PC-3 (cell line): ENCODE measurements at regions not wholly inside any gene's neighbourhood (a gene's known extent, or its start where the extent isn't known, plus 50 kb on each side); places are given as distances from the start of the nearest gene placed in this dataset.

Experiments
- ATAC-seq: fragments of 200-7000 bp; cut with Tn5 transposase; 2 replicates; pipeline ENCODE4 v1.9.1; 2020; ENCODE audit warnings: mild to moderate bottlenecking, moderate library complexity
- BruUV-seq: library from RNA; stranded (reverse); fragments of 400-500 nt; replicated peaks from 2 replicates; lab custom pipeline; 2021; lab: Mats Ljungman, UMichigan
- CTCF ChIA-PET: fragments of 300-600 bp; sonication (Branson Sonifier 250); formaldehyde crosslinking; loops from one replicate; lab custom pipeline; 2022; ENCODE audit warnings: antibody characterized with exemption; lab: Charles Lee
- POLR2A ChIA-PET: fragments of 300-600 bp; sonication (Branson Sonifier 250); formaldehyde crosslinking; loops from one replicate; lab custom pipeline; 2022; ENCODE audit warnings: antibody characterized with exemption; ENCODE audit not compliant: unreplicated experiment; lab: Charles Lee
- DNase-seq: peaks from one replicate; pipeline ENCODE4 v3.0.0-alpha.2; 2015
- H2AFZ ChIP-seq: fragments of 300-600 bp; sonication (generic); 2 replicates; pipeline ENCODE4 v1.6.0; 2016; ENCODE audit warnings: antibody characterized with exemption, low read length
- H3F3A ChIP-seq: fragments of 300-600 bp; sonication (generic); one replicate; pipeline ENCODE4 v1.6.0; 2017; ENCODE audit warnings: antibody characterized with exemption, low read length, control low read depth, mild to moderate bottlenecking; ENCODE audit not compliant: unreplicated experiment
- H3K27ac ChIP-seq: fragments of 300-600 bp; sonication (generic); 2 replicates; pipeline ENCODE4 v1.5.1; 2016; ENCODE audit warnings: mild to moderate bottlenecking, low read length
- H3K27me3 ChIP-seq: fragments of 300-600 bp; sonication (generic); 2 replicates; pipeline ENCODE4 v1.6.1; 2016; ENCODE audit warnings: low read length, mixed read lengths
- H3K36me3 ChIP-seq: fragments of 300-600 bp; sonication (generic); 2 replicates; pipeline ENCODE4 v1.6.1; 2016; ENCODE audit warnings: low read depth, mixed run types, low read length, mixed read lengths
- H3K4me1 ChIP-seq: fragments of 300-600 bp; sonication (generic); 2 replicates; pipeline ENCODE4 v1.5.1; 2016; ENCODE audit warnings: low read length; ENCODE audit not compliant: insufficient read depth
- H3K4me2 ChIP-seq: fragments of 300-600 bp; sonication (generic); 2 replicates; pipeline ENCODE4 v1.6.0; 2016; ENCODE audit warnings: low read length
- H3K4me3 ChIP-seq: fragments of 300-600 bp; sonication (generic); 2 replicates; pipeline ENCODE4 v1.5.1; 2016; ENCODE audit warnings: mild to moderate bottlenecking, low read length, mixed read lengths
- H3K79me2 ChIP-seq: fragments of 300-600 bp; sonication (generic); 2 replicates; pipeline ENCODE4 v1.6.1; 2017; ENCODE audit warnings: low read length, mixed read lengths
- H3K9ac ChIP-seq: fragments of 300-600 bp; sonication (generic); 2 replicates; pipeline ENCODE4 v1.6.0; 2016; ENCODE audit warnings: mild to moderate bottlenecking, low read length
- H3K9me2 ChIP-seq: fragments of 300-600 bp; sonication (generic); replicated peaks from 2 replicates; pipeline ENCODE4 v1.6.1; 2016; ENCODE audit warnings: mixed run types, low read length, mixed read lengths
- H3K9me3 ChIP-seq: fragments of 300-600 bp; sonication (generic); 2 replicates; pipeline ENCODE4 v1.6.1; 2016; ENCODE audit warnings: low read length, mixed read lengths
- H4K20me1 ChIP-seq: fragments of 300-600 bp; sonication (generic); 2 replicates; pipeline ENCODE4 v1.6.1; 2016; ENCODE audit warnings: low read length, mixed read lengths
- CTCF ChIP-seq: fragments of 300-600 bp; sonication (generic); conservative IDR thresholded peaks from 2 replicates; pipeline ENCODE4 v1.5.1; 2017; ENCODE audit warnings: antibody characterized with exemption, low read depth, mild to moderate bottlenecking, low read length
- EZH2 ChIP-seq: fragments of 300-600 bp; sonication (generic); IDR thresholded peaks from one replicate; pipeline ENCODE4 v1.6.1; 2017; ENCODE audit warnings: antibody characterized with exemption, mild to moderate bottlenecking, low read length; ENCODE audit not compliant: unreplicated experiment
- EZH2phosphoT487 ChIP-seq: fragments of 300-600 bp; sonication (generic); IDR thresholded peaks from 2 replicates; pipeline ENCODE4 v1.6.1; 2018; ENCODE audit warnings: mild to moderate bottlenecking, antibody characterized with exemption, low read length, borderline replicate concordance
- intact Hi-C: fragments of 100-400 bp; cut with micrococcal nuclease; formaldehyde crosslinking; loops from 2 replicates; pipeline ENCODE4 v1.9.0; 2023

GRCh38 chr5:67353500-67354450 lies 157.2 kb upstream of the CD180 start:
- DNase-seq (no peak), ATAC-seq (no peak)
- H4K20me1 ChIP-seq: no peaks in the 10 kb centered on the region
- H3K9ac ChIP-seq: no peak overlapping the region
- H3K27ac ChIP-seq: no peak overlapping the region
- no peaks in the 10 kb centered on the region for H3K4me1 ChIP-seq
- TF ChIP-seq EZH2: no peak
- TF ChIP-seq CTCF: no peak
- TF ChIP-seq EZH2phosphoT487: no peak
- no TSS peak for BruUV-seq
- no peak overlapping the region for H3K4me3 ChIP-seq
- no peaks in the 10 kb centered on the region for H3F3A ChIP-seq
- intact Hi-C loops: no loop called here
- H2AFZ ChIP-seq: no peak overlapping the region
- no peaks in the 10 kb centered on the region for H3K36me3 ChIP-seq
- H3K27me3 ChIP-seq: no peaks in the 10 kb centered on the region
- H3K9me3 ChIP-seq: no peaks in the 10 kb centered on the region
- H3K4me2 ChIP-seq: no peak overlapping the region
- no peaks in the 10 kb centered on the region for H3K79me2 ChIP-seq
- ChIA-PET POLR2A (no interaction called here), CTCF (no interaction called here)
- no peaks in the 10 kb centered on the region for H3K9me2 ChIP-seq

- no peak overlapping the region for H3K4me2 ChIP-seq
- BruUV-seq: no TSS peak
- TF ChIP-seq EZH2phosphoT487: no peak
- no peak for TF ChIP-seq CTCF
- H2AFZ ChIP-seq: no peak overlapping the region
- H4K20me1 ChIP-seq: no peaks in the 10 kb centered on the region
- H3K27ac ChIP-seq: no peak overlapping the region
- H3K9me2 ChIP-seq: no peaks in the 10 kb centered on the region
- ATAC-seq: no peak
- H3F3A ChIP-seq: no peaks in the 10 kb centered on the region
- DNase-seq: no peak
- no peaks in the 10 kb centered on the region for H3K79me2 ChIP-seq
- intact Hi-C loops: no loop called here
- CTCF ChIA-PET: no interaction called here
- no peak overlapping the region for H3K9ac ChIP-seq
- H3K27me3 ChIP-seq: no peaks in the 10 kb centered on the region
- no peaks in the 10 kb centered on the region for H3K4me1 ChIP-seq
- H3K4me3 ChIP-seq: no peak overlapping the region
- no peaks in the 10 kb centered on the region for H3K36me3 ChIP-seq
- H3K9me3 ChIP-seq: no peaks in the 10 kb centered on the region
- POLR2A ChIA-PET: no interaction called here
These were observed 154.1 kb upstream of the CD180 start for GRCh38 chr5:67350618-67351201.

- ChIA-PET CTCF (no interaction called here), POLR2A (no interaction called here)
- H3K4me3 ChIP-seq: no peak overlapping the region
- no peak overlapping the region for H3K9ac ChIP-seq
- no TSS peak for BruUV-seq
- H3K9me2 ChIP-seq: no peaks in the 10 kb centered on the region
- H3K4me1 ChIP-seq: no peaks in the 10 kb centered on the region
- H3K9me3 ChIP-seq: no peaks in the 10 kb centered on the region
- intact Hi-C loops: no loop called here
- H3K36me3 ChIP-seq: no peaks in the 10 kb centered on the region
- no peaks in the 10 kb centered on the region for H3F3A ChIP-seq
- H4K20me1 ChIP-seq: no peaks in the 10 kb centered on the region
- no peak for TF ChIP-seq EZH2phosphoT487
- TF ChIP-seq EZH2: no peak
- TF ChIP-seq CTCF: no peak
- H3K79me2 ChIP-seq: no peaks in the 10 kb centered on the region
- DNase-seq: no peak
- no peak overlapping the region for H2AFZ ChIP-seq
- no peak overlapping the region for H3K4me2 ChIP-seq
- no peak for ATAC-seq
- H3K27ac ChIP-seq: no peak overlapping the region
- no peaks in the 10 kb centered on the region for H3K27me3 ChIP-seq
These were observed 153.6 kb upstream of the CD180 start for GRCh38 chr5:67350185-67350584.
